ENCODE measurements at regions not wholly inside any gene's neighbourhood (a gene's known extent, or its start where the extent isn't known, plus 50 kb on each side); places are given as distances from the start of the nearest gene placed in this dataset.

- peaks cover 14% of the 10 kb centered on the region for H3K4me1 Mint-ChIP-seq
- Histone ChIP-seq H3K27me3 (replicated peaks in 1 of 4; ENCODE audit: control extremely low read depth in 1 of 4, control insufficient read depth in 3 of 4, insufficient read depth in 4 of 4, low read length in 3 of 4) (no peaks in the 10 kb centered on the region), H2AFZ (ENCODE audit: insufficient read depth, low read depth, low read length, poor library complexity, severe bottlenecking) (no peak overlapping the region), H3K79me2 (ENCODE audit: control insufficient read depth, insufficient read depth, low read length) (no peaks in the 10 kb centered on the region), H3K4me2 (replicated peaks; ENCODE audit: low read depth, low read length, poor library complexity, severe bottlenecking) (no peak overlapping the region), H3K27ac (ENCODE audit: low read length in 2 of 2) (no peak overlapping the region), H3K36me3 (replicated peaks in 1 of 2; ENCODE audit: control extremely low read depth in 1 of 2, control insufficient read depth in 1 of 2, extremely low read depth in 1 of 2, insufficient read depth in 2 of 2, low read length in 1 of 2) (no peaks in the 10 kb centered on the region), H3K9ac (ENCODE audit: low read length) (no peak overlapping the region), H3K4me1 (ENCODE audit: control insufficient read depth in 2 of 2, insufficient read depth in 2 of 2, low read length in 2 of 2) (peaks cover 6 to 10% of the 10 kb centered on the region in 2 donors), H3K9me3 (ENCODE audit: control extremely low read depth in 1 of 3, control insufficient read depth in 2 of 3, insufficient read depth in 1 of 3, low read length in 2 of 3) (peaks cover 0 to 8% (median 0%) of the 10 kb centered on the region in 3 donors), H4K20me1 (ENCODE audit: control insufficient read depth, insufficient read depth, low read length, poor library complexity, severe bottlenecking) (no peaks in the 10 kb centered on the region), H3K4me3 (ENCODE audit: control extremely low read depth in 1 of 5, extremely low read depth in 1 of 5, insufficient read depth in 1 of 5, low read depth in 2 of 5, low read length in 4 of 5) (no peak overlapping the region)
- H3K27me3 Mint-ChIP-seq: no peaks in the 10 kb centered on the region
- TF ChIP-seq EZH2 (IDR thresholded peaks at IDR 0.05; ENCODE audit: borderline replicate concordance, insufficient read depth, low read depth, low read length, poor library complexity, severe bottlenecking) (no peak), CTCF (IDR thresholded peaks at IDR 0.05) (no peak)
- no CpG with 5 or more reads among the region's 4 CpGs for WGBS (ENCODE audit: insufficient coverage)
- H3K27ac Mint-ChIP-seq: no peak overlapping the region
- POLR2A ChIA-PET: no interaction called here
- DNase-seq: no peak
- H3K9me3 Mint-ChIP-seq (ENCODE audit: insufficient read depth): peaks cover 6% of the 10 kb centered on the region
- H3K4me3 Mint-ChIP-seq: no peak overlapping the region
- CTCF ChIA-PET: no interaction called here
- no peak for ATAC-seq (ENCODE audit: low read depth)
- intact Hi-C loops (cut with micrococcal nuclease): loop anchor here (10.0 kb wide), 1 partner anchor 94 kb away; no protein-coding TSS in a partner anchor
Measured at GRCh38 chr18:3388980-3389379, 61.0 kb upstream of the TGIF1 start.

- Histone ChIP-seq H3K36me3 (replicated peaks in 1 of 2; ENCODE audit: control extremely low read depth in 1 of 2, control insufficient read depth in 1 of 2, extremely low read depth in 1 of 2, insufficient read depth in 2 of 2, low read length in 1 of 2) (no peaks in the 10 kb centered on the region), H3K79me2 (ENCODE audit: control insufficient read depth, insufficient read depth, low read length) (no peaks in the 10 kb centered on the region), H3K4me3 (ENCODE audit: control extremely low read depth in 1 of 5, extremely low read depth in 1 of 5, insufficient read depth in 1 of 5, low read depth in 2 of 5, low read length in 4 of 5) (no peak overlapping the region), H3K4me1 (ENCODE audit: control insufficient read depth in 2 of 2, insufficient read depth in 2 of 2, low read length in 2 of 2) (peaks cover 2 to 6% of the 10 kb centered on the region in 2 donors), H3K27me3 (replicated peaks in 1 of 4; ENCODE audit: control extremely low read depth in 1 of 4, control insufficient read depth in 3 of 4, insufficient read depth in 4 of 4, low read length in 3 of 4) (no peaks in the 10 kb centered on the region), H3K4me2 (replicated peaks; ENCODE audit: low read depth, low read length, poor library complexity, severe bottlenecking) (no peak overlapping the region), H3K9me3 (ENCODE audit: control extremely low read depth in 1 of 3, control insufficient read depth in 2 of 3, insufficient read depth in 1 of 3, low read length in 2 of 3) (peaks cover 0 to 16% (median 7%) of the 10 kb centered on the region in 3 donors), H3K27ac (ENCODE audit: low read length in 2 of 2) (no peak overlapping the region), H4K20me1 (ENCODE audit: control insufficient read depth, insufficient read depth, low read length, poor library complexity, severe bottlenecking) (no peaks in the 10 kb centered on the region), H2AFZ (ENCODE audit: insufficient read depth, low read depth, low read length, poor library complexity, severe bottlenecking) (no peak overlapping the region), H3K9ac (ENCODE audit: low read length) (no peak overlapping the region)
- no peaks in the 10 kb centered on the region for H3K27me3 Mint-ChIP-seq
- intact Hi-C loops (cut with micrococcal nuclease): loop anchor here (10.0 kb wide), 1 partner anchor 95 kb away; no protein-coding TSS in a partner anchor
- H3K4me3 Mint-ChIP-seq: no peak overlapping the region
- peaks cover 9% of the 10 kb centered on the region for H3K9me3 Mint-ChIP-seq (ENCODE audit: insufficient read depth)
- ChIA-PET POLR2A (no interaction called here), CTCF (interaction anchor here (1.2 kb wide), 1 partner anchor 12 kb away, joined by 4 read pairs; no protein-coding TSS in a partner anchor)
- WGBS (ENCODE audit: insufficient coverage): 89% methylated on average over 2 of the region's 3 CpGs
- ATAC-seq (ENCODE audit: low read depth) (no peak), DNase-seq (no peak)
- H3K27ac Mint-ChIP-seq: no peak overlapping the region
- TF ChIP-seq CTCF (IDR thresholded peaks at IDR 0.05) (no peak), EZH2 (IDR thresholded peaks at IDR 0.05; ENCODE audit: borderline replicate concordance, insufficient read depth, low read depth, low read length, poor library complexity, severe bottlenecking) (no peak)
- peaks cover 6% of the 10 kb centered on the region for H3K4me1 Mint-ChIP-seq
Measured at GRCh38 chr18:3389977-3390376, 60.0 kb upstream of the TGIF1 start.

Data from B cell (primary cell).